T-helper 1 cell (primary cell): ENCODE measurements at regions not wholly inside any gene's neighbourhood (a gene's known extent, or its start where the extent isn't known, plus 50 kb on each side); places are given as distances from the start of the nearest gene placed in this dataset.

ENCODE experiments used
- DNase-seq, 5 donors: peaks; one replicate each; pipeline ENCODE4 v3.0.0-alpha.2; 2012 to 2020

- no peak for DNase-seq
Observed at GRCh38 chr2:147548451-147548850, 296.4 kb upstream of the ACVR2A start.

GRCh38 chr2:147547440-147547839 lies 297.4 kb upstream of the ACVR2A start:
- no peak for DNase-seq

DNA sequence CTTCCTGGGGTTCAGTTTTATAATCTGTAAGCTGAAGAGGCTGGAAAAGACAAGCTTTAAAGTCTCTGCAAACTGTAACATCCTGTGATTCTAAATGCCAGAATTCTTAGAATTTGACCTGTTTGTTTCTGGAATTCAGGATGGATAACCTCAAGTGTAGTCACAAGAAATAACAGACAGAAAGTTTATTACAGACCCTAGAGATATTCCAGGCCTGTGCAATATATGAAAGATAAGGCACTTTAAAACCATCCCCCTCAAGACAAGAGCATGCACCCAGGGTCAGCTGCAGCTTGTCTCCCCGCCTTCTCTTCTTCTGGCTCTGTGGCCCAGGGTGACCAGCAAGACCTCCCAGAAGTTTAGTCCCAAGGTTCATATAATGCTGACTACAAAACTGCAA lies 298.7 kb upstream of the ACVR2A start:
- no peak for DNase-seq

DNA sequence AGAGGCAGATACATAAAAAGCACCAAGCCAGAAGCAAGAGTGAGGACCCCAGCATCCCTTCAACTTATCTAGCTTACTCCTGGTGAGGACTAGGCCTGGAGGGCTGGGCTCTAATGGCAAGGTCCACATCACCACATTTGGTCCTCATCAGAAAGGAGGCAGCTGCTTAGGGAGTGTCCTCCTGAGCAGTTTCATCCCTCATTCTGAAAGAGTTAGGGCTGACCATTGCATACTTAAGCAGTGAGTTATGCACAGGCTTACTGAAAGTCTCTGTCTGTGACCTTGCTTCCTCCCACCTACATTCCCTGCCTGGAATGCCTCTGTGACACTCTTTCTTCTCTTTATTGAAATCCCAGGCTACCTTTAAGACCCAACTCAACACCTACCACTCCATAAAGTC lies 301.8 kb upstream of the ACVR2A start:
- DNase-seq = no peak

DNA sequence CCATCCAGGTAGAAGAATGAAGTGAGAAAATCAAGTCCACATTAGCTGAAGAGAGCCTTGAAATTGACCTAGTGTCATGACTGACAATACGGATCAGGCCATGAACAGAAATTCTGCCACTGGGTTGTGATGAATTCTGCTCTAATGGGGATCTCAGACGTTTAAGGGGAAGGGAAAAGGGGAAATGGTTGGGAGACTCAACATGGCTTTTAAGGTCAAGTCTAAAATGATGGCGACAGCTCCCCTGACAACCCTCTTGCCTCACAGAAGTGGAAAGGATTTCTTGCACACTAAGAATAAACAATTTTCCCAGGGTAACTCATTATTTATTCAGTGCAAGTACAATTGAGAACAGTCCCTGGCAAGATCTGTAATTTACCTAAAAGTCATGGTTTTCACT lies 302.5 kb upstream of the ACVR2A start:
- DNase-seq = no peak

DNA sequence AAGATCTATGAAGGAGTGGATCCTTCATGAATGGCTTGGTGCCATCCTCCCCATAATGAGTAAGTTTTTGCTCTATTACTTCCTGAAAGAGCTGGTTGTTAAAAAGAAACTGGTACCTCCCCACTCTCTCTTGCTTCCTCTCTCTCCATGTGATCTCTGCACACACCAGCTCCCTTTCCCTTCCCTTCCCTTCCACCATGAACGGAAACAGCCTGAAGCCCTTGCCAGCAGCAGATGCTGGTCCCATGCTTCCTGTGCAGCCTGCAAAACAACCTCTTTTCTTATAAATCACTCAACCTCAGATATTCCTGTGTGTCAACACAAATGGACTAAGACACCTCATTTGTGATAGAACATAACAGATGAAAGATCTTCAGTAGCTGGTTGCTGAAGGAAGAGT lies 303.5 kb upstream of the ACVR2A start:
- DNase-seq = no peak

DNA sequence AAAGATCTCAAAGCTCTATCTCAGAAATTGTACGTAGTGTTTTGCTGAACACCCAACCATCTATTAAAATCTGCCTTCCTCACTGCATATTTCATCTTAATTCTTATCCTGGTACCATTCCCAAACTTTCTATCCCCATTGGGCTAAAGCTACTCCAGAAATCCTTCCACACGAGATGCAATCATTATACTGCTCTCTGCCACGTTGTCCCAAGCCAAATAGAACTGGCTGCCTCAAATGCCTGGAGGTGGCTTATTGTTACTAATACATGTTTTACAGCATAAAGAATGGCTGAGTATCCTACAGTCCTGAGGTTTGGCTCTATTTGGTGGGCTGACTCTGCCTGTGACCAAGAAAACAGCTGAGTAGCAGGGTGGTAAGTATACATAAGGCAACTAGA lies 306.0 kb upstream of the ACVR2A start:
- DNase-seq = no peak

DNA sequence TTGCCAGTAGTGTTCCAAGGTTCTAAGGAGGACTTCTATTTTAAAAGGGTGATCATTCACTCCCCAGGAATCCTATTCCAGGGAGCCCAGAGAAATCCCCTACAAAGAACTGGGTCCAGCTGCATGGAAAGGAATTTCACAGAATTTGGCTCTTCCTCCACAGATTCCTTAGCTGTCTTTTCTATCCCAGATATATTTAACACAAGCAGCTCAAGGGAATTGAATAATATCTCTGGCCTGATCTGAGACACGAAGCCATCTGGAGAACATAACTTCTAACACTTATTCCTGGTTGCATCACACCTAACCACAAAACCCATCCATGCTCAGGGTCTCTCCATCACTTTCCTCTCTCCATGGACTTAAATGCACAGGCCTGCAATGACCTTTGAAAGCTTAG lies 306.7 kb upstream of the ACVR2A start:
- no peak for DNase-seq

GRCh38 chr2:147531269-147531668 lies 313.6 kb upstream of the ACVR2A start:
- DNase-seq = no peak

DNA sequence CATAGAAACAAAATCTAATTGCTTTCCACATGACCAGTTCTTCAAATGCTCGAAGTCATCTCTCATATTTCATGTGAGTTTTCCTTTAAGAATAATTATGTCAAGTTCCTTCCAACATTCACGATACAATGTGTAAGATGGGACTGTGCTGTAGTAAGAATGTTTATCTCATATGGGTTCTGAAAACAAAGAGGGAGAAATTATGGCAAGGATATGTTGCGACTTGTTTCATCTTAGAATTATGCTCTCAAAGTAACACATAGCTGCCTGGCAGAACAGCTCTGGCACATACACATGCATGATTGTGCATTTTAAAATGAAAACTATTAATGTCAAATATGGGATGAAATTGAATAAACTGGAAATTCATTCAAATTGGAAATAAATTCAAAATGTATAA lies 314.8 kb upstream of the ACVR2A start:
- DNase-seq = no peak

DNA sequence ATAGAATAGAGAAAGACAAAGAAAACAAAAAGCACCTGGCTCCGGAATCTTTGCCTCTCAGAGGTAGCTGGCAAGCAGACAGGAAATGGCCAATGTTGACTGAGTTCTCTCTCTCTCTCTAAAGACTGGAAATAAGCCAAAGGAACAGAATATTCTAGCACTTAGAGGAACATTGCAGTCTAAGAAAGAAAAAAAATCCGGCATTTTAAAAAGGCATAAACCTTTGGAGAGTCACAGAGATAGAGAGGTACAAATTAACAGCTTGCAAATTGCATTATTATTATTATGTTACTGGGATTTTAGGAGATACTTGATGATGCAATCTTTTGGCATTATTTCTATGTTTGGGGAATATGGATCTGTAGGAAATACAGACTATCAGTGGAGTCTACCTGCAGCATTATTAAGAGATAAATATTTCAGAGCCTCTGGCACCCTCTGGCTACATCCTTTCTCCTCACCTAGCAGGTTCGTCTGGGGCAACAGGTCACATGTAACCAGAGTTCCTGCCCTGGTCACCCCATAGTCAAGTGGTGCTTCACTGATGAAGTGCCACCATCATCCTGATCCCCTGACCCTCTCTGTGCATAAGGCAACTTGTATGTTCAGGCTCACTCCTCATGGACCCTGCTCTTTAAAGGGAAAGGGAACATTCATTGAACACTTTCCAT lies 318.9 kb upstream of the ACVR2A start:
- no peak for DNase-seq

GRCh38 chr2:147524912-147525311 lies 319.9 kb upstream of the ACVR2A start:
- no peak for DNase-seq

DNA sequence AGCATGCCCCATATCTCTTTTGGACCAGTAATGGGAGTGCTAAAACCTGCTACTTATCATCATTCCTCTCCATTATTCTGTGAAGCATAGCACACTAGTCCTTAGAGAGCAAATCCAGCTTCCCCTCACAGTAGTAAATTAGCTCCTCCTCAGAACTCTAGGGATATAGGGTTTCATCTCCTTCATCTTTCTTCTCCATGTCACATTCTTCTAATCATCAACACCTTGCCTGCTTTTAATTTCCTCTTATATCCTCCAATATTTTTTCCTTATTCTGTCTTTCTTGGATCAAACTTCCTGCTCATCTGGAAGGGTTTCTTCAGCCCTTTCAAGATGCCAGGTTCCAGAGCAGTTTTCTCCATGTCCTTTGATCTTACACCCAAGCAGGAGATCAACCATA lies 321.4 kb upstream of the ACVR2A start:
- no peak for DNase-seq

DNA sequence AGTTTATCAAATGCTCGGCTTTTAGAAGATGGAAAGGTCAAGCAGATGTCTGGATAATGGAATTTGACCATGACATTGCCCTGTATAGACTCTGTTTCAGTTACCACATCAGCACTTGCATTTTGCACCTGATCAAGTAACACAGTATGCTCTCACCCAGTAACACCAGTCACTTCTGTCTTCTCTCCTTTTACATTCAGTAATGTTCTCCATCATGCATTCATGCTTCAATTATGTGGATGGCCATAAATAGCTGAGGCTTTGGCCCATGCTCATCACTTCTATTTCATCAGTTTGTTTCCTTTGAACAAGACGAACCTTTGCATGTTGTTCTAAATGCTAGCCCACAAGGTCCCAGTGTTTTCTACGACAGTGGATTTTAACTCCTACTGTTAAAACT lies 322.9 kb upstream of the ACVR2A start:
- no peak for DNase-seq

DNA sequence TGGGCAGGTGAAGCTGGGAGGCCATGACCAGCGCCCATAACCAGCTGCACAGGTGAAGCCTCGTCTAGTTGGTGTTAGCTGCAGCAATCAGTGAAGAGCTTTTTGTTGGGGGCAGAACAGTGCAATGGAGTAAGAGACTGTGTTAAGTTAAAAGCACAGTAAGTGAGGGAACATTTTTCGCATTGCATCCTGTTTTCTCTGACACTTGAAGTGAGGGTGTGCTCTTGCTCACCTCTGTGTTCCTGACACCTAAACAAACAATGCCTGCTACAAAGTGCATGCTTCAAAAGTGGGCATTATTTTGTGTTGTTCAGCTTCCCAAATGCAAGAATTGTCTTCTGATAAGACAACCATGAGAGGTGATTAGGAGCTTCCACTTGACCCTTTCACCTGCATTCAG lies 324.0 kb upstream of the ACVR2A start:
- no peak for DNase-seq

DNA sequence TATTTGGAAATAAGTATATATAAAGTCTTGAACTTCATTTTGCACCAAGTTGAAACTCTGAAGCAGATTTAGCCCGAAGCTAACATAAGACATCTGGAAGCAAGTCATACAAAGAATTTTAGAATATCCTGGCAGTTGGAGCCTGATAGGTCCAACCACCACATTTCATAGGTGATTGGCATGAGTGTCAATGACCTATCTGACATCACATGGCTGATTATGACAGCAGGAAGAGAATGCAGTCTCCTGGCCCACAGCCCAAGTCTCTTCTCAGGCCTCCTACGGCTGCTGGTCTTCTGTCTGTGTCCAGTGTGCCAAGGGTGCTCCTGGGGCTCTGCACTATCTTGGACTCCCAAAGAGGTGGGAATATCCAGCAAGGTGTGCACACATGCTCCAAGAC lies 325.7 kb upstream of the ACVR2A start:
- no peak for DNase-seq

GRCh38 chr2:147515213-147515612 lies 329.6 kb upstream of the ACVR2A start:
- no peak for DNase-seq

GRCh38 chr2:147512206-147512605 lies 332.6 kb upstream of the ACVR2A start:
- DNase-seq = no peak

- DNase-seq = no peak
Observed at GRCh38 chr2:147511491-147511948, 333.3 kb upstream of the ACVR2A start.

DNA sequence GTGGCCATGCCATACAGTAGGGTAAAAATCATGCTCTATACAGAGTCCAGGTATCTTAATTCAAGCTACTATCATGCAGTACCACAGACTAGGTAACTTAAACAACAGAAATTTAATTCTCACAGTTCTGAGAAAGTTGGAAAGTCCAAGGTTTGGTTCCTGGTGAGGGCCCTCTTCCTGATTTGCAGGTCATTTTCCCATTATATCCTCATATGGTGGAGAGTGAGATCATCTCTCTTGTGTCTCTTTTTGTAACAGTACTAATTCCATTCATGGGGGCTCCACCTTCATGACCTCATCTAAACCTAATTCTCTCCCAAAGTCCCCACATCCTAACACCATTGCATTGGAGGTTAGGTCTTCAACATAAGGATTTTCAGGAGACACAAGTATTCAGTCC lies 335.0 kb upstream of the ACVR2A start:
- no peak for DNase-seq

DNA sequence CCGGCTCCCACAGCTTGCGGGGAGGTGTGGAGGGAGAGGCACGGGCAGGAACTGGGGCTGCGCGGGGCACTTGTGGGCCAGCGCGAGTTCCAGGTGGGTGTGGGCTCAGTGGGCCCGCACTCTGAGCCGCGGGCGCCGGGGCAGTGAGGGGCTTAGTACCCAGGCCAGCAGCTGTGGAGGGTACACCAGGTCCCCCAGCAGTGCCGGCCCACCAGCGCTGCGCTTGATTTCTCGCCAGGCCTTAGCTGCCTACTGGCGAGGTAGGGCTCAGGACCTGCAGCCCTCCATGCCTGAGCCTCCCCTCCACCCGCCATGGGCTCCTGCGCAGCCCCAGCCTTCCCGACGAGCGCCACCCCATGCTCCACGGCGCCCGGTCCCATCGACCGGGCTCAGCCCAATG lies 337.9 kb upstream of the ACVR2A start:
- DNase-seq = no peak

DNA sequence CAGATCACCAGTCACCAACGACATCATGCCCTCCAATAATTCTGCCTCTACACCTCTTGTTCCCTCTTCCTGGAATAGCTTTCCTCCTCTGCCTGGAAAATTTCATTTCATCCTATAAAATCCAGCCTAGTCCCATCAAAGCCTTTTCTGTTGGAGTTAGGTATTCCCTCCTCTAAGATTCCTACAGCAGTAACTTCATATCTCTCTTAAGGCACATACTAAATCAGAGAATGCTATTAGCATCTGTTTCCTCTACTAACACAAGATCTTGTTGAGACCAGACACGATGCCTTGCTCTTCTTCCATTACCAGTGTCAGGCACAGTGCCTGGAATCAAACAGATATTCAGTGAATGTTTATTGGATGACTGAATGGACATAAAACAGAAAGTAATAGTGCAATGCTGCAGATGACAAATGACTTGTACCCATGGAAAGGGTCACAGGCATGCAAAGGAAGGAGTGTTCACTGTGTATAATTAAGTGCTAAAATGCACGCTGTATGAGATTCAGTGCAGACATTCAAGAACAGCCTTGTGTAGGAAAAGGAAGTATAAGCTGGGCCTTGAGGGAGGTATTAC lies 342.0 kb upstream of the ACVR2A start:
- DNase-seq = no peak

- no peak for DNase-seq
Observed at GRCh38 chr2:147501968-147502367, 342.9 kb upstream of the ACVR2A start.

DNA sequence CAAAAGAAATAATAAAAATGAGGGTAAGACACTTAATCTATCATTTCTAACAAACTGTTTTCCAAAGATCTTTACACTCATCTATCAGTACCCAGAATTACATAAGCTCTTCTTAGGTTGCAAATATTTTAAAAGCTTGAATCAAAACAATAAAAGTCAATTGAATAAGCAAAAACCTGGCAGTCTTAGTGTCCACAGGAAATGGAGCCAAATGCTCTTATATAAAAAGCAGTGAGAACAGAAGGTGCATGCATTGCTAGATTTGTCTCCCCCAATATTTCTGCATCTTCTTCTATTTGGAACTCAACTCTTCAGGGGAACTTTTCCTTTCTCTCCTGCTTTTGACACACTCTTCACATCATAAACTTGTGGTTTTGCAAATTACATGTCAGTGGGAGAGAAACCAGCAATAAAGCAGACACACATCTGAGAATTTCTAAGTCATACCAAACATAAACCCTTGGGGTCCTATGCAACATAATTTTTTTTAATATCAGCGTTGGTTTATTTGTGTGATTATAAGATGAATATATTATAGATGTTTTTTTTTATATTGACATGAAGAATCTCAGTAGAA lies 343.9 kb upstream of the ACVR2A start:
- peak in 1 of 5 donors; percentile 8 for DNase-seq

DNA sequence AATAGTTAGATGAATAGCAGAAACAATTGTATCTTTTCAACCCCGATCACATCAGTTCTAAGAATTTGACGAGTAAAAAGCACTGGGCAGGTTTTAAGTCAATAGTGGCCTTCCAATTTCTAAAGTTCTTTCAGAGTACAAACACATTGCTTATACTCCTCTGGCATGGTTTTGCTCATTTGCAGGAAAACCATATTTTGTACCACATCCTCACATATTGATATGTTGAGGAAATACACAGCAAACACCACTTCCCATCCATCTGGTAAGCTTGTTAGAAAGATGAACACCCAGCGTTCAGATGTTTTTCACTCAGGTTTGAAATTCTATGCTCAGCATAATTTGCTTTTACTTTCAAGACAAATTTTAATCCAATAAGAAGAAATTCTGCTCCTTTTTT lies 344.6 kb upstream of the ACVR2A start:
- DNase-seq = peak in 1 of 5 donors; percentile 81
